Erythroblast (primary cell): ENCODE measurements at regions not wholly inside any gene's neighbourhood (a gene's known extent, or its start where the extent isn't known, plus 50 kb on each side); places are given as distances from the start of the nearest gene placed in this dataset.
"Not testable (repeated sequence)": the region's sequence is repeated elsewhere in the genome, so short reads cannot be mapped to it uniquely, and the experiment has no call there.

Experiments
- DNase-seq, 2 experiments: peaks; one replicate each; lab custom pipeline; 2025; lab: John Stamatoyannopoulos, UW
- GATA1 ChIP-seq: IDR thresholded peaks from 2 replicates; pipeline ENCODE4 v1.6.1; 2011; ENCODE audit warnings: low read depth, mild to moderate bottlenecking, control low read depth, low read length, moderate library complexity
- POLR2A ChIP-seq: IDR thresholded peaks from 2 replicates; pipeline ENCODE4 v1.6.1; 2011; ENCODE audit warnings: mild to moderate bottlenecking, low read length

GRCh38 chr14:106228541-106229158 is 702.3 kb downstream of the TMEM121 start:
- no peak for DNase-seq
- TF ChIP-seq POLR2A, result no peak

GRCh38 chr14:106230071-106230470 is 703.7 kb downstream of the TMEM121 start:
- no peak for TF ChIP-seq POLR2A
- no peak for TF ChIP-seq GATA1
- no peak for DNase-seq

GRCh38 chr14:106233191-106233590 is 706.8 kb downstream of the TMEM121 start:
- DNase-seq, result not testable (repeated sequence)

- not testable (repeated sequence) for DNase-seq
These were observed 708.3 kb downstream of the TMEM121 start for GRCh38 chr14:106234525-106235254.

GRCh38 chr14:106235356-106236159 is 709.2 kb downstream of the TMEM121 start:
- no peak for DNase-seq
- TF ChIP-seq POLR2A (no peak), GATA1 (no peak)

GRCh38 chr14:106248321-106249192 is 722.2 kb downstream of the TMEM121 start:
- TF ChIP-seq GATA1 (no peak), POLR2A (no peak)

GRCh38 chr14:106253995-106254394 is 727.6 kb downstream of the TMEM121 start:
- DNase-seq, result not testable (repeated sequence)

More at GRCh38 chr14:106248321-106249192, 722.2 kb downstream of the TMEM121 start:
- no peak for DNase-seq

GRCh38 chr14:106257569-106257994 is 731.2 kb downstream of the TMEM121 start:
- peak in 1 of 2 experiments; percentile 42 for DNase-seq

GRCh38 chr14:106268013-106268727 is 741.8 kb downstream of the TMEM121 start:
- TF ChIP-seq POLR2A, result no peak
- DNase-seq, result peak in 1 of 2 experiments; percentile 11

GRCh38 chr14:106269029-106269428 is 742.6 kb downstream of the TMEM121 start:
- DNase-seq, result no peak
- TF ChIP-seq POLR2A (no peak), GATA1 (no peak)

GRCh38 chr14:106269451-106270204 is 743.2 kb downstream of the TMEM121 start:
- DNase-seq, result no peak
- TF ChIP-seq GATA1, result no peak
- no peak for TF ChIP-seq POLR2A

- DNase-seq, result not testable (repeated sequence)
These were observed 744.2 kb downstream of the TMEM121 start for GRCh38 chr14:106270476-106271121.
